ENCODE measurements at regions not wholly inside any gene's neighbourhood (a gene's known extent, or its start where the extent isn't known, plus 50 kb on each side); places are given as distances from the start of the nearest gene placed in this dataset.

GRCh38 chr5:27242258-27242626 lies 203.9 kb upstream of the CDH9 start:
- WGBS, result 82% methylated on average over 2 of the region's 2 CpGs
- Histone ChIP-seq H3K27ac (no peak overlapping the region), H3K4me3 (no peak overlapping the region)

GRCh38 chr5:27241564-27242257 lies 203.3 kb upstream of the CDH9 start:
- no peak for DNase-seq (ENCODE audit: low spot score)
- Histone ChIP-seq H3K4me1 (replicated peaks) (no peaks in the 10 kb centered on the region), H3K36me3 (no peaks in the 10 kb centered on the region), H3K27me3 (replicated peaks; ENCODE audit: insufficient read depth) (no peaks in the 10 kb centered on the region), H3K4me3 (no peak overlapping the region), H3K9me3 (no peaks in the 10 kb centered on the region), H3K27ac (no peak overlapping the region)
- intact Hi-C loops (cut with DNase I), result no loop called here
- 36% methylated on average over 5 of the region's 5 CpGs for WGBS
- TF ChIP-seq POLR2A (IDR thresholded peaks at IDR 0.05) (no peak), POLR2AphosphoS5 (IDR thresholded peaks at IDR 0.05) (peak; percentile 19), CTCF (IDR thresholded peaks at IDR 0.05) (peak in 1 of 4 experiments; percentile 41)

More at GRCh38 chr5:27242258-27242626, 203.9 kb upstream of the CDH9 start:
- no peaks in the 10 kb centered on the region for H3K36me3 ChIP-seq
- no peaks in the 10 kb centered on the region for H3K9me3 ChIP-seq
- no peak for DNase-seq (ENCODE audit: low spot score)
- H3K4me1 ChIP-seq (replicated peaks), result no peaks in the 10 kb centered on the region
- H3K27me3 ChIP-seq (replicated peaks; ENCODE audit: insufficient read depth), result no peaks in the 10 kb centered on the region
- intact Hi-C loops (cut with DNase I), result no loop called here
- TF ChIP-seq POLR2A (IDR thresholded peaks at IDR 0.05) (no peak), POLR2AphosphoS5 (IDR thresholded peaks at IDR 0.05) (no peak), CTCF (IDR thresholded peaks at IDR 0.05) (no peak)

- intact Hi-C loops (cut with DNase I), result no loop called here
- Histone ChIP-seq H3K36me3 (no peaks in the 10 kb centered on the region), H3K4me3 (no peak overlapping the region), H3K27me3 (replicated peaks; ENCODE audit: insufficient read depth) (no peaks in the 10 kb centered on the region), H3K4me1 (replicated peaks) (no peaks in the 10 kb centered on the region), H3K9me3 (no peaks in the 10 kb centered on the region), H3K27ac (no peak overlapping the region)
- no peak for DNase-seq (ENCODE audit: low spot score)
- 89% methylated on average over 2 of the region's 2 CpGs for WGBS
- TF ChIP-seq POLR2AphosphoS5 (IDR thresholded peaks at IDR 0.05), result no peak
Measured at GRCh38 chr5:27240791-27241190, 202.4 kb upstream of the CDH9 start.

GRCh38 chr5:27234916-27235315 lies 196.5 kb upstream of the CDH9 start:
- Histone ChIP-seq H3K27me3 (replicated peaks; ENCODE audit: insufficient read depth) (no peaks in the 10 kb centered on the region), H3K4me1 (replicated peaks) (no peaks in the 10 kb centered on the region), H3K36me3 (no peaks in the 10 kb centered on the region), H3K27ac (no peak overlapping the region), H3K9me3 (no peaks in the 10 kb centered on the region), H3K4me3 (no peak overlapping the region)
- intact Hi-C loops (cut with DNase I), result no loop called here
- TF ChIP-seq POLR2A (IDR thresholded peaks at IDR 0.05) (no peak), POLR2AphosphoS5 (IDR thresholded peaks at IDR 0.05) (no peak), CTCF (IDR thresholded peaks at IDR 0.05) (no peak)
- WGBS, result 96% methylated on average over 2 of the region's 2 CpGs
- no peak for DNase-seq (ENCODE audit: low spot score)

GRCh38 chr5:27221410-27221809 lies 183.0 kb upstream of the CDH9 start:
- DNase-seq (ENCODE audit: low spot score), result no peak
- intact Hi-C loops (cut with DNase I), result no loop called here
- H3K36me3 ChIP-seq, result no peaks in the 10 kb centered on the region
- TF ChIP-seq CTCF (IDR thresholded peaks at IDR 0.05), result no peak
- TF ChIP-seq POLR2AphosphoS5 (IDR thresholded peaks at IDR 0.05), result no peak
- TF ChIP-seq POLR2A (IDR thresholded peaks at IDR 0.05), result no peak
- 92% methylated on average over 1 of the region's 1 CpG for WGBS
- H3K27me3 ChIP-seq (replicated peaks; ENCODE audit: insufficient read depth), result no peaks in the 10 kb centered on the region
- H3K4me1 ChIP-seq (replicated peaks), result no peaks in the 10 kb centered on the region
- no peaks in the 10 kb centered on the region for H3K9me3 ChIP-seq
- H3K4me3 ChIP-seq, result no peak overlapping the region
- H3K27ac ChIP-seq, result no peak overlapping the region

All from prostate gland (tissue), 2 donors.